HG02870 (cell line): ENCODE measurements at regions not wholly inside any gene's neighbourhood (a gene's known extent, or its start where the extent isn't known, plus 50 kb on each side); places are given as distances from the start of the nearest gene placed in this dataset.
"Not testable (repeated sequence)": the region's sequence is repeated elsewhere in the genome, so short reads cannot be mapped to it uniquely, and the experiment has no call there.

Source experiments
- ATAC-seq: cut with Tn5 transposase; IDR thresholded peaks from one replicate; pipeline ENCODE4 v1.9.1; 2021; ENCODE audit warnings: mild to moderate bottlenecking, moderate library complexity; ENCODE audit not compliant: unreplicated experiment

DNA sequence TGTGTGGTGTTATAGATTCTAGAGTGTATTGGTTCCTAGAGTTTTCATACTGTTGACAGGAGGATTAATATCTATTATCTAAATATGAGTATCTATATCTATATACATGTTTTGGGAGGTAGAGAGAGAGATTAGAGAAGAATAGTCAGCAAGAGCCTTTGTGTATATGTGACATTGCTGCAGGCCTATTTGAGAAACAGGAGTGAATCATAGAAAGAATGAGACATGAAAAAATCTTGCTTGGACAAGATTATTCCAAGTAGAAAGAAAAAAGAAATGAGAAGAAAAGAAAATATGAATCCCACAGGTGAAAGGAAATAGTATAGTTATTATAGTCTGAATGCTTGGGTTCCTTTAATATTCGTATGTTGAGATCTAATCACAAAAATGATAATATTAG is 720.4 kb downstream of the RERGL start:
- ATAC-seq, result no peak

DNA sequence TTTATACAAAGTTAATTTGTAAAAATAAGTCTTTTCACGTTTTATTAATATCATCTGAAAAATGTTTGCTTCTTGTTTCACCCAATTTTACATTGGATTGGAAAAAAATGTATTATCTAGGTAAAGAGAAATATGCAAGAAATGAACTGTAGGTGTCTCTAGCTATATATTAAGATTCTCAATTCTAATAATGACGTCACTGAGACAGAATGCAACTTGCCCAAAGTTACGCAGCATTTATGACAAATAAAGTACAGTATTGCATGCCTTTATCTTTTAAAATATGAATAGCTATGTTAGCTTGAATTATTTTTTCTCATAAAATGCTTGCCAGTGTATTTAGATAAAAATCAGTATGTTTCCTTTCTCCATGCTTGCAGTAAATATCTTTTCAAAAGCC is 728.8 kb downstream of the RERGL start:
- no peak for ATAC-seq

DNA sequence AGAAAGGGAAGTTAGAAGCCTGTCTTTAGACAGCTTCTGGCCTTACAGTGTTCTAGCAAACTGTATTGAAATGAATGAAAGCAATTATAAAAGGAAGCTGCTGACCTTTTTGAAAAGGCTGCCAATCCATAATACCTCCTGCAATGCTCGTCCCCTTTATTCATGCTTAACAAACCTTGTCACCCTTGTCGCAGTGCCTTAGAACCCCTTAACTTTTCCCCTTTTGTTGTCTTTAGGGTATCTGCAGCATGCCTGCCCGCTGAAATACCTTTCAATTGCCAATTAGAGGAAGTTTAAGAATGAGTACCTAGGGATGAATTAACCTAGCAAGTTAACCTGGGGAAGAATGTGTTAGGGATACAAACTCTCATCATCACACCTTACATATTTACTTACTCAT is 731.2 kb downstream of the RERGL start:
- ATAC-seq, result no peak

DNA sequence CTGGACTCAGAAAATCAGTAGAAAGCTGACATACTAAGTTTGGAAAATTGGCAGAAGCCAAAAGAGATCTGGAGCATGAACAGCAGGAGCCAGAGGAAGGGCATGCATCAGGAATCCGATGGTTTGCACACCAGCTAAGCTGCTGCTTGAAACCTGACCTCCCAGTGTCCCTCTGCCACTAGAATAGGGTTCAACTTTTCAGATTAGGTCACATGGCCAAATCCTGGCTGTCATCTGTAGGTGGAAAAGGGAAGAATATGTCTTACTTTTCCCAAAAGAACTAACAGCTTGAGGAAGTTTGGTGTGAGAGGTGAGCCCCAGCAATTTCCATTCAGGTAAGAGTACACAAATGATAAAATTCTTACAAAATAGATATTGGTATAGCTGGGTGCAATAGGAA is 732.6 kb downstream of the RERGL start:
- ATAC-seq, result no peak

DNA sequence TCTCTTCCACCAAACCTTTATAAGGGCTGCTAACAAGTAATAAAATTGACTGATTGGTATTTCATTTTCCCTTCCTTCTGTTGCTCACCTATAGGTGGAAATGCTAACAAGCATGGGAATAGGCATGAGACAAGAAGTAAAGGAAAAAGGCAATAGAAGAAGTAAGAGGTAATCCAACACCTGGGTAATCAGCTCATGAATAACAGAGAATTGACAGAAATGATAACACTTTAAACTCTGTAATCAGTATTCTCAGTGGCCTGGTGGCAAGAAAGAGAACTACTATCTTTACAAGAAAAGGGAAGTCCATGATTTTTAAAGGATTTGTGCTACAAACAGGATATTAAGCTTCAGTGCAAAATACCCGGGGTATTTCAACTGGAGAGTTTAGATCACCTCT is 737.8 kb downstream of the RERGL start:
- ATAC-seq, result no peak

DNA sequence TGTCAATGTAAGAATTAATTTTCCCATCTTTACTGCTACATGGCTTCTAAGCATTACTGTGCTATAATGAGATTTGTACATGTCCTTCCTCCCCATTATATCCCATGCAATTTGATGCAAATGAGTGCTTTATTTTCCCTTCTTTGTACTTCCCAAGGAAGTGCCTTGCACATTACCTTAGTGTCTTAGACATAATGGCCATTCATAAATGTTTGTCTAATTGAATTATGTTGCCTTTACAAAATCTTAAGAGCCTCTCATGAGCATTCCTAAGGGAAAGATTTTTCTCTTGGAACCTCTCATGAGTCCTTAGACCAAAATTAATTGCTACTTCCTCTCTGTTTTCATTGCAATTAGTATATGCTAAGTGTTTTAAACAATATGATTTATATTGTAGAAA is 741.7 kb downstream of the RERGL start:
- ATAC-seq, result no peak

DNA sequence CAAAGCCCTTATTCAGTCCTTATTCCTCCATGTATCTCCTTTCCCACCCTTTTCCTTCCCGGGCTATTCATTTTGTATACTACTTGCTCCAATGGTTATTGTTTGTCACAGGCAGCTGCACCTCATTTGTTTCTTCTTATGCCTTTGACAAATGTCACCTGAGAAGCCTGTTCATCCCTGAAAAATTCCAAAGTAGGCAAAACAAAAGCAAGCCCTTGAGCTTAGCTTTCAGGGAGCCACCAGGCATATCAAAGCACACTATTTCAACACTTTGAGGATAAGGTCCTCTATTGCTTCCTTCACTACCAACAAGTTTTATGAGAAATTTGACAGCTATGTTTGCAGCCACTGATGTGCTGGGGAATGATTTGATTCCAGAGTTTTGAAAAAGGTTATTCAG is 738.7 kb upstream of the LMO3 start:
- no peak for ATAC-seq

DNA sequence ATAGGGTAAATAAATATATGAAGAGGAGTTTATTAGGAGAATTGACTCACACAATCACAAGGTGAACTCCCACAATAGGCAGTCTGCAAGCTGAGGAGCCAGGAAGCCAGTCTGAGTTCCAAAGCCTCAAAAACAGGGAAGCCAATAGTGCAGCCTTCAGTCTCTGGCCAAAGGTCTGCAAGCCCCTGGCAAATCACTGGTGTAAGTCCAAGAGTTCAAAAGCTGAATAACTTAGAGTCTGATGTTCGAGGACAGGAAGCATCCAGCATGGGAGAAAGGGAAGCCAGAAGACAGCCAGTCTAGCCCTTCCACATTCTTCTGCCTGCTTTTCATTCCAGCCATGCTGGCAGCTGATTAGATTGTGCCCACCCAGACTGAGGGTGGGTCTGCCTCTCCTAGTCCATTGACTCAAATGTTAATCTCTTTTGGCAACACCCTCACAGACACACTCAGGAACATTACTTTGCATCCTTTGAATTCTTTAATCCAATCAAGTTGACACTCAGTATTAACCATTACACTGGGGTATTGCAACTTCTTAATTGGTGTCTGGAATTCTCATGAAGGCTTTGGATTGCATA is 736.5 kb upstream of the LMO3 start:
- ATAC-seq, result no peak

DNA sequence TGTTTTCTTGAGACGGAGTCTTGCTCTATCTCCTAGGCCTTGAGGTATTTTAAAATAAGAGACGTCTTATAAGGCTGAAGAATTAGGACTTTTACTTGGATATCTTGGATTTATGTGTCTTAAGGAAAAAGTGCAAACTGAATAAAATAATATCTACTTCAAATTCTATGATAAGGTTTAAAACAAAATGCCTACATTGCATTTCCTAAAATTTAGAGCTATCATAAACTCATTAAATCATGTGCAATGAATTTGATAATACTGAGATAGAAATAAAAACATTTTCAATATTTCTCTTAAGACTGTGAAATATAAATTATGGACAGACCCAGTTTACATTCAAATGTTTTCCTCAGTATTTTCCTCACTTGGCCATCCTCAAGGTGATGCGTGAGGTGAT is 729.5 kb upstream of the LMO3 start:
- ATAC-seq, result no peak

DNA sequence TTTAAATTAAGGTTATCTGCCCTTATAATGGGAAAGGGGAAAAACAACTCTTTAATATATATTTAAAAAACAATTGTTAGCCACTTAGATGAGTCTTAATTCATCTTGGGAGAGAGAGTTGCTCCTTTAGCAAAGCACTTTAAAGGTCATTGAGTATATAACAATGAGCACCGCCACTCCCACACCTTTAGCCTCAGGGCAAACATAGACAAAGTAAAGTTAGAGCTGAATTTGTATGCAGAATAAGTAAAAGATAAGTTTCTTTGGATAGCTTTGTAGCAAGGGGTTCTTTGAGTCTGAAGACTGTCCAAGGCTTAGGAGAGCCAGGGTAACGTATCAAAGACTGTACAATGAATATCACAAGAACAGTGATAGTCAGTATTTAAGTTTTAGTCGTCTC is 728.8 kb upstream of the LMO3 start:
- ATAC-seq, result no peak

DNA sequence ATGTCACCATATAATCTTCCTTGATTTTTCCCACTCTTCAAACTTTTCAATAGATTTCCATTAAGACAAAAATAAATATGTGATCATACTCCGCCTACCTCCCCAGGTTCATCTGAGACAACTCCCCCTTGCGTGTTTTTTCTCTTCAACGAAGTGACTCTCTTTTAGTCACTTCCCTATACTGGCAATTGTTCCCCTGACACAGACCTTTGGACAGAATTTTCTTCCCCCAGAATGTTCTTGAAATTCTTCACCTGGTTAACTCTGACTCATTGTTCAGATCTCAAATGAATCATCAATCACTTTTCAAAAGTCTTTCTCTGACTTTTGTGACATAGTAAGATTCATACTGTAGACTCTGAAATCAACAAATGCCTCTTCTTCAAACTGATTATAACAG is 727.3 kb upstream of the LMO3 start:
- no peak for ATAC-seq

DNA sequence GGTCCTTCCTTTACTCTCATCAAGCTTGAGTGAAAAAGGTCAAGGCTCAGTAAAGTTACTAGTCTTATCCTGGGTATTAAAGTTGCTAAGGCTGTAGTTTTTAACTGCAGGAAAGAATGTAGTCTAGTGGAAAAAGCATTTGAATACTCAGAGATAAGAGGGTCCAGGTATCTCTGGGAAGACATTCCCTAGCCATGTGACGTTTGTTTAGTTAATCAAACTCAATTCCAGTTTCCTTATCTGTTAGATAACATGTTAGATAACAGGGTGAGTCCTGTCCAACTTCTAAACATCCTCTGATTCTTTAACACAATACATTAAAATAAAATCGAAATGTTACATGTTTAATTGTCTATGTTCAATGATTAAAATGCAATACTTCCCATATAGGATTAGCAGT is 720.7 kb upstream of the LMO3 start:
- no peak for ATAC-seq

DNA sequence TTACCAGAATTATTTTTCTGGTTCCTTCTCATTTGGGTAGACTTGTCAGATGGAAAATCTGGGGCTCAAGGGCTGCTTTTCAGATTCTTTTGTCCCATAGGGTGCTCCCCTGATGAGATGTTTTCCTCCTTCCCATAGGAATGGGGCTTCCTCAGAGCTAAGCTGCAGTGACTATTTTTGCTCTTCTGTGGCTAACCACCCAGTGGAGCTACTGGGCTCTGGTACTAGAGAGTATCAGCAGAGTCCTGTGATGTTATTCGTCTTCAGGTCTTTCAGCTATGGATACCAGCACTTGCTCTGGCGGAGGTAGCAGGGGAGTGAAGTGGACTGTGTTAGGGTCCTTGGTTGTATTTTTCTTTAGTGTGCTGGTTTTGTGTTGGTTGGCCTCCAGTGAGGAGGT is 716.1 kb upstream of the LMO3 start:
- ATAC-seq, result no peak

DNA sequence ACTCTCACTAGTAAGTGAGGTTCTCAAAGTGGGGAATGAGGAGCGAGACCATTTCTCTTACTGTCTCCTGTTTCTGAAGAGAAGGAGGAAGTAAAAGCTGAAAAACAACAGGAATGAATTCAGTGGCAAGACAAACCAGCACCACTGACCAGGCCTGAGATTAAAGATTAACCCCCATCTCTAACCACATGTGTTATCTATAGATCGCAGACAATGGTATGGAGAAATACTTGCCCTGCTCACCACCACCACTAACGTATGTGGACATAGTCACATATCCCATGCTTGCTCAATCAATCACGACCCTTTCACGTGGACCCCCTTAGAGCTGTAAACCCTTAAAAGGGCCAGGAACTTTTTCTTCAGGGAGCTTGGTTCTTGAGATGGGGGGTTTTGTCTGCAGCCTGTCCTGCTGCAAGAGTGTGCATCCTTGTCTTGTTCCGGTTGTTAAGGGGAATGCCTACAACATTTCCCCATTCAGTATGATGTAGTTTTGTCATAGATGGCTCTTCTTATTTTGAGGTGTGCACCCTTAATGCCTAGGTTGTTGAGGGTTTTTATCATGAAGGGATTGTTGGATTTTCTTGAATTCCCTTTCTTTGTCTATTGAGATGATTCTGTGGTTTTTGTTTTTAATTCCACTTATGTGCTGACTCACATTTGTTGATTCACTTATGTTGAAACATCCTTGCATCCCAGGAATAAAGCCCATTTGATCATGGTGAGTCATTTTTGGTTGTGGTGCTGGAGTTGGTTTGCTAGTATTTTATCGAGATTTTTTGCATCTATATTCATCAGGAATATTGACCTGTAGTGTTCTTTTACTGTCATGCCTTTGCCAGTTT is 698.8 kb upstream of the LMO3 start:
- no peak for ATAC-seq

DNA sequence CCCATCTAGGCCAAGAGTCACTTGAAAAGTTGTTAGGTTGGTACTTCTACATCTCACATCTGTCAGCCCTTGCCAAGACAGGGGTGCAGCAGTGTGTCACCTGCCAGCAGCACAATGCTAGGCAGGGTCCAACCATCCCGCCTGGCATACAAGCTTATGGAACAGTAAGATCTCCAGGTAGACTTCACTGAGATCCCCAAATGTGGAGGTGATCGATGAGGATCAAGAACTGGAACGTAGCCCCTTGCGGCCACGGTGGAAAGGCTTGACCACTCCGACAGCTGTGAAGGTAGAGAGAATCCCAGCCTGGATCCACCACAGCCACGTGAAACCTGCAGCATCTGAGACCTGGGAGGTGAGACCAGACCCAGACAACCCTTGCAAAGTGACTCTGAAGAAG is 696.0 kb upstream of the LMO3 start:
- no peak for ATAC-seq

DNA sequence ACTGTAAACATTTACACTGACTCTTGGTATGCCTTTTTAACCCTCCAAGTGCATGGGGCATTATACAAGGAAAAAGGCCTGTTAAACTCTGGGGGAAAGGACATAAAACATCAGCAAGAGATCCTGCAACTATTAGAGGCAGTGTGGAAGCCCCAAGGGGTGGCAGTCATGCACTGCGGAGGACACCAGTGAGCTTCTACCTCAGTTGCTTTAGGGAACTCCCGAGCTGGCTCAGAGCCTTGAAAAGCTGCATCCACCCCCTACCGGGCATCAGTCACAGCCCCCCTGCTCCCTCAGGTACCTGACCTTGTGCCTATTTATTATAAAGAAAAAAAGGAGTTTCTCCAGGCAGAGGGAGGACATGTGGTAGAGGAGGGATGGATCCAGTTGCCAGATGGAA is 695.6 kb upstream of the LMO3 start:
- no peak for ATAC-seq

DNA sequence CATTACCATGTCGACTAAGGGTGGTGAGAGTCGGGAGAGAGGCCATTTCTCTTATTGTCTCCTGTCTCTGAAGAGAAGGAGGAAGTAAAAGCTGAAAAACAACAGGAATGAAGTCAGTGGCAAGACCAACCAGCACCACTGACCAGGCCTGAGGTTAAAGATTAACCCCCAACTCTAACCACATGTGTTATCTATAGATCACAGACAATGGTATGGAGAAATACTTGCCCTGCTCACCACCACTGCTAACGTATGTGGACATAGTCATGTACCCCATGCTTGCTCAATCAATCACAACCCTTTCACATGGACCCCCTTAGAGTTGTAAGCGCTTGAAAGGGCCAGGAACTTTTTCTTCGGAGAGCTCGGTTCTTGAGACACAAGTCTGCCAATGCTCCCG is 690.9 kb upstream of the LMO3 start:
- no peak for ATAC-seq

DNA sequence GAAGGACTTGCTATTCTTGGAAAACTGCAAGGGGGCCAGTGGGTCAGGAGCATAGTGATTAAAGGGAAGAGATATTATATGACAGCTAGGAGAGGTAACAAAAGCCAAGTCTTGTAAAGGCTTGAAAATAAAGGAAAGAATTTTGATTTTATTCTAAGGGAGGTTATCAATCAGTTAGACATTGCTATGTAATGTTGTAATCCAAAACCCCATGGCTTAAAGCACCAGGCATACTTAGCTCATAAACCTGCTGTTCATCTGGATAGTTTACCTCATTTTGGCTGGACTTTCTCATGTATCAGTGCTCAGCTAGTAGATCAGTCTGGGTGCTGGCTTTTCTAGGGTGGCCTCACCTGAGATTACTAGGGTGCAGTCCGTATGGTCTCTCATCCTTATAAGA is 680.9 kb upstream of the LMO3 start:
- no peak for ATAC-seq

DNA sequence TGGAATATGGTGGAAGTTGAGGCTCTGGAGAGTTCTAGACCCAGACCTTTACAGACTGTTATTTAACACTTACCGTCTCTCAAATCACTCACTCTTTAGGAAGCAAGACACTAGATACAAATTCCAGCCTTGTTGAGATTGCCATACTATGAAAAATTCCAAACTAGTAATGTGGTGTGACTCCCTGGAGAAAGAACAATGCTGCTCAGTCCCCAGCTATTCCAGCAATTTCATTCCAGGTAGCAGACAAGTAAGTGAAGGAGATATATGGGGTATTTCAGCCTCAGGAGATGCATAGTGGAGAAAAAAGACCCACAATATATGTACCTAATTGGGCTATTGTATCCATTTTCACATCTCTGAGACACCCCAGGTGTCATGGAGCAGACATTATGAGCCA is 678.9 kb upstream of the LMO3 start:
- ATAC-seq, result no peak

DNA sequence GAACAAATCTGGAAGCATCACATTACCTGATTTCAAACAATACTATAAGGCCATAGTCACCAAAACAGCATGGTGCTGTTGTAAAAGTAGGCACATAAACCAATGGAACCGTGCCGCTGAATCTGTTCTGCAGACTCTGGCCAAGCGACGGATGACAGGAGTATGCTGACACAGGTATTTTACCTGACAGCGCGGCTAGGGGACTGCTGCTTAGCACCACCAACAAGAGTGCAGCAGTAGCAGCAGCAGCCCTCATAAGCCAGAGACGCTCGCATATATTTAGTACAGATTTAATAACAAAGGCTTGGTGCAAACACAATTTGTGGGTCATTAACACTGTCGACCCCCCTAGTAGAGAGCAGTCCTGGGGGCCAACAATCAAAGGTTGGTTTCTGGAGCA is 677.6 kb upstream of the LMO3 start:
- no peak for ATAC-seq

DNA sequence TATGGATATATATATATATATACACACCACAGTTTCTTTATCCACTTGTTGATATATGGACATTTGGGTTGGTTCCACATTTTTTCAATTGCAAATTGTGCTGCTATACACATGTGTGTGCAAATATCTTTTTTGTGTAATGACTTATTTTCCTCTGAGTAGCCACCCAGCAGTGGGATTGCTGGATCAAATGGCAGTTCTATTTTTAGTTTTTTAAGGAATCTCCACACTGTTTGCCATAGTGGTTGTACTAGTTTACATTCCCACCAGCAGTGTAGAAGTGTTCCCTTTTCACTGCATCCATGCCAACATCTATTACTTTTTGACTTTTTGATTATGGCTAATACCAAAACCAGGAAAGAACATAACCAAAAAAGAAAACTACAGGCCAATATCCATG is 676.2 kb upstream of the LMO3 start:
- ATAC-seq, result not testable (repeated sequence)

DNA sequence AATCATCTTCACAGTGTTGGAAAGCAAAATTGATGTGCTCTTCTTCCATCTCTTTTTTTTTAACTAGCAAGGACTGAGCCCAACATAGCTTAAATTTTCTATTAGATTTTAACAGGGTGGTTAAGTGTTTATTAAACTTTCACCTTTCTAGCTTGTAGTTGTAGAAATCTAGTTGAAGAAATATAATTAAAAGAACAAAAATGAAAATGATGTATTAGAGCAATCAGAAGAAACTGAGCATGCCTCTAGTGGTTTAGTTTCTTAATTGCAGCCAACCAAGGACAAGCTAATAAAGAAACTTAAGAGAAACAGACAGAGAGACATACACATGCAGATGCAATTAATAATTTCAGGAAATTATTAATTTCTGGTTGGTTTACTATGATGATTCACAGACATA is 673.0 kb upstream of the LMO3 start:
- ATAC-seq, result no peak

DNA sequence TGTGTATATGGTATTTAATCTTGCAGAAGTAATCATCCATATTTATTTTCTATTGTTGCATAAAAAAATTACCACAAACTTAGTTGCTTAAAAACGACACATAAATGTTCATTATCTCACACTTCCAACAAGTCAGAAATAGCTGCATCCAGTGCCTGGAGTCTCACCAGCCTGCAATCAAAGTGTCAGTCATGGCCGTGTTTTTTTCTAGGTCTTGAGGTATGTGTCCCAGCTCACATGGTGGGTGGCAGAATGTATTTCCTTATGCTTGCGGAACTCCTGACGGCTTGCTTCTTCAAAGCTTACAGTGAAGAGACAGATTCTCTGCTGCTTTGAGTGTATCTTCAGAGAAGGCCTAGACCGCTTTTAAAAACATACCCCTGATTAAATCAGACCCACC is 670.2 kb upstream of the LMO3 start:
- ATAC-seq, result no peak
